Common myeloid progenitor, CD34-positive (primary cell): ENCODE measurements at regions not wholly inside any gene's neighbourhood (a gene's known extent, or its start where the extent isn't known, plus 50 kb on each side); places are given as distances from the start of the nearest gene placed in this dataset.

Experiments
- CTCF ChIA-PET: fragments of 350-600 bp; sonication (Branson Sonifier 250); formaldehyde crosslinking; loops from one replicate; lab custom pipeline; 2021; ENCODE audit warnings: antibody characterized with exemption; lab: Charles Lee
- POLR2A ChIA-PET: fragments of 350-600 bp; sonication (Branson Sonifier 250); formaldehyde crosslinking; loops from one replicate; lab custom pipeline; 2021; ENCODE audit warnings: antibody characterized with exemption; lab: Charles Lee
- DNase-seq, 3 donors: peaks; one replicate each; pipeline versions ENCODE4 v3.0.0 to v3.0.0-alpha.2; 2013
- H3K27ac ChIP-seq, 2 experiments: 1 replicate in 1 of 2; 2 replicates in 1 of 2; pipeline ENCODE4 v1.7.0; 2013; ENCODE audit warnings: inconsistent platforms in 2 of 2, low read length in 2 of 2, mild to moderate bottlenecking in 2 of 2, low read depth in 1 of 2, moderate library complexity in 1 of 2; ENCODE audit not compliant: severe bottlenecking in 2 of 2, insufficient read depth in 1 of 2, poor library complexity in 1 of 2
- H3K27me3 ChIP-seq, 5 experiments: replicated peaks in 2 of 5; 1 replicate in 3 of 5; 2 replicates in 2 of 5; pipeline versions ENCODE4 v1.6.1 to v1.7.0; 2013; ENCODE audit warnings: low read length in 4 of 5, mild to moderate bottlenecking in 2 of 5, moderate library complexity in 2 of 5, inconsistent platforms in 1 of 5; ENCODE audit not compliant: insufficient read depth in 5 of 5, control insufficient read depth in 4 of 5
- H3K36me3 ChIP-seq, 4 experiments: 1 replicate in 2 of 4; 2 replicates in 2 of 4; pipeline versions ENCODE4 v1.6.1 to v1.7.0; 2013; ENCODE audit warnings: low read length in 3 of 4, control low read depth in 1 of 4, mild to moderate bottlenecking in 1 of 4; ENCODE audit not compliant: control insufficient read depth in 4 of 4, insufficient read depth in 4 of 4
- H3K4me1 ChIP-seq, 4 experiments: 1 replicate in 3 of 4; 2 replicates in 1 of 4; pipeline versions ENCODE4 v1.6.1 to v1.7.1; 2013; ENCODE audit warnings: low read length in 3 of 4, mild to moderate bottlenecking in 3 of 4, control low read depth in 1 of 4, inconsistent platforms in 1 of 4, moderate library complexity in 1 of 4; ENCODE audit not compliant: control insufficient read depth in 4 of 4, insufficient read depth in 4 of 4; ENCODE audit errors: control extremely low read depth in 1 of 4
- H3K4me3 ChIP-seq, 7 experiments: 1 replicate in 4 of 7; 2 replicates in 3 of 7; pipeline versions ENCODE4 v1.5.1 to v1.7.0; 2013; ENCODE audit warnings: mild to moderate bottlenecking in 7 of 7, low read length in 6 of 7, moderate library complexity in 6 of 7, inconsistent platforms in 2 of 7, low read depth in 2 of 7, control low read depth in 1 of 7; ENCODE audit not compliant: insufficient read depth in 4 of 7, control insufficient read depth in 1 of 7; ENCODE audit errors: extremely low read depth in 1 of 7
- H3K9me3 ChIP-seq, 5 experiments: 1 replicate in 4 of 5; 2 replicates in 1 of 5; pipeline versions ENCODE4 v1.6.1 to v1.7.1; 2013; ENCODE audit warnings: low read length in 4 of 5, mild to moderate bottlenecking in 2 of 5, inconsistent platforms in 1 of 5, low read depth in 1 of 5, moderate library complexity in 1 of 5; ENCODE audit not compliant: control insufficient read depth in 4 of 5, insufficient read depth in 2 of 5; ENCODE audit errors: control extremely low read depth in 1 of 5
- WGBS: methylation state at CpG from one replicate; pipeline ENCODE4 v1.1.5; 2013; ENCODE audit not compliant: insufficient coverage; 5-methylcytosine and 5-hydroxymethylcytosine counted together

GRCh38 chrX:21056622-21057021 is 317.6 kb upstream of the CNKSR2 start:
- POLR2A ChIA-PET = no interaction called here
- H3K36me3 ChIP-seq = no peaks in the 10 kb centered on the region
- no peaks in the 10 kb centered on the region for H3K4me1 ChIP-seq
- no peaks in the 10 kb centered on the region for H3K27me3 ChIP-seq
- H3K27ac ChIP-seq = no peak overlapping the region
- no peak for DNase-seq
- peaks cover 0 to 4% (median 0%) of the 10 kb centered on the region in 5 experiments for H3K9me3 ChIP-seq
- no peak overlapping the region for H3K4me3 ChIP-seq
- CTCF ChIA-PET = no interaction called here
- 100% methylated on average over 1 of the region's 2 CpGs for WGBS

- H3K4me3 ChIP-seq = no peak overlapping the region
- WGBS = 50% methylated on average over 1 of the region's 2 CpGs
- no peaks in the 10 kb centered on the region for H3K36me3 ChIP-seq
- no peaks in the 10 kb centered on the region for H3K27me3 ChIP-seq
- CTCF ChIA-PET = no interaction called here
- H3K27ac ChIP-seq = no peak overlapping the region
- no peaks in the 10 kb centered on the region for H3K9me3 ChIP-seq
- no peak for DNase-seq
- POLR2A ChIA-PET = no interaction called here
- no peaks in the 10 kb centered on the region for H3K4me1 ChIP-seq
Observed at GRCh38 chrX:21047034-21047455, 327.2 kb upstream of the CNKSR2 start.

- ChIA-PET POLR2A (no interaction called here), CTCF (no interaction called here)
- no peak overlapping the region for H3K27ac ChIP-seq
- no peaks in the 10 kb centered on the region for H3K27me3 ChIP-seq
- no peaks in the 10 kb centered on the region for H3K4me1 ChIP-seq
- H3K36me3 ChIP-seq = no peaks in the 10 kb centered on the region
- 60% methylated on average over 1 of the region's 2 CpGs for WGBS
- no peak overlapping the region for H3K4me3 ChIP-seq
- no peaks in the 10 kb centered on the region for H3K9me3 ChIP-seq
- DNase-seq = no peak
Observed at GRCh38 chrX:21014326-21014725, 359.9 kb upstream of the CNKSR2 start.

- no peak for DNase-seq
- Histone ChIP-seq H3K4me1 (no peaks in the 10 kb centered on the region), H3K9me3 (no peaks in the 10 kb centered on the region), H3K36me3 (no peaks in the 10 kb centered on the region), H3K27me3 (no peaks in the 10 kb centered on the region), H3K27ac (no peak overlapping the region), H3K4me3 (no peak overlapping the region)
- POLR2A ChIA-PET = no interaction called here
- WGBS = 93% methylated on average over 2 of the region's 2 CpGs
- CTCF ChIA-PET = no interaction called here
Observed at GRCh38 chrX:21004835-21005234, 369.4 kb upstream of the CNKSR2 start.

GRCh38 chrX:20995829-20996228 is 378.4 kb upstream of the CNKSR2 start:
- WGBS = 17% methylated on average over 1 of the region's 2 CpGs
- CTCF ChIA-PET = no interaction called here
- Histone ChIP-seq H3K27ac (no peak overlapping the region), H3K27me3 (no peaks in the 10 kb centered on the region), H3K4me1 (no peaks in the 10 kb centered on the region), H3K36me3 (no peaks in the 10 kb centered on the region), H3K9me3 (no peaks in the 10 kb centered on the region), H3K4me3 (no peak overlapping the region)
- DNase-seq = no peak
- POLR2A ChIA-PET = no interaction called here

GRCh38 chrX:20989361-20989760 is 384.9 kb upstream of the CNKSR2 start:
- POLR2A ChIA-PET = no interaction called here
- Histone ChIP-seq H3K4me1 (no peaks in the 10 kb centered on the region), H3K4me3 (no peak overlapping the region), H3K36me3 (no peaks in the 10 kb centered on the region), H3K27me3 (no peaks in the 10 kb centered on the region), H3K27ac (no peak overlapping the region), H3K9me3 (no peaks in the 10 kb centered on the region)
- CTCF ChIA-PET = no interaction called here
- no peak for DNase-seq
- WGBS = 100% methylated on average over 2 of the region's 3 CpGs

- POLR2A ChIA-PET = no interaction called here
- WGBS = 100% methylated on average over 1 of the region's 2 CpGs
Observed at GRCh38 chrX:20988804-20989203, 385.4 kb upstream of the CNKSR2 start.

More at GRCh38 chrX:20988804-20989203, 385.4 kb upstream of the CNKSR2 start:
- CTCF ChIA-PET = no interaction called here
- DNase-seq = no peak
- Histone ChIP-seq H3K27ac (no peak overlapping the region), H3K4me1 (no peaks in the 10 kb centered on the region), H3K9me3 (no peaks in the 10 kb centered on the region), H3K36me3 (no peaks in the 10 kb centered on the region), H3K4me3 (no peak overlapping the region), H3K27me3 (no peaks in the 10 kb centered on the region)
